Kidney (tissue), 13 donors: ENCODE measurements at regions not wholly inside any gene's neighbourhood (a gene's known extent, or its start where the extent isn't known, plus 50 kb on each side); places are given as distances from the start of the nearest gene placed in this dataset.
"Not testable (repeated sequence)": the region's sequence is repeated elsewhere in the genome, so short reads cannot be mapped to it uniquely, and the experiment has no call there.

Experiments used
- DNase-seq, 5 donors: peaks; one replicate each; pipeline ENCODE4 v3.0.0-alpha.2; 2013 to 2020
- FAIRE-seq: peaks from 2 replicates; lab custom pipeline; 2012; peaks lifted over from hg19 to GRCh38; lab: Jason Lieb, UNC
- H3K27ac ChIP-seq, 2 donors: one replicate each; pipeline ENCODE4 v1.7.0; 2013; ENCODE audit warnings: low read depth in 2 of 2, low read length in 2 of 2, inconsistent platforms in 1 of 2
- H3K27me3 ChIP-seq: one replicate; pipeline ENCODE4 v1.7.1; 2013; ENCODE audit warnings: low read length, inconsistent platforms; ENCODE audit not compliant: control insufficient read depth, insufficient read depth
- H3K36me3 ChIP-seq, 3 donors: one replicate each; pipeline versions ENCODE4 v1.7.0 to v1.7.1; 2013; ENCODE audit warnings: low read length in 3 of 3, control low read depth in 1 of 3, inconsistent platforms in 1 of 3; ENCODE audit not compliant: insufficient read depth in 3 of 3, control insufficient read depth in 2 of 3
- H3K4me1 ChIP-seq, 3 donors: one replicate each; pipeline versions ENCODE4 v1.7.0 to v1.7.1; 2013; ENCODE audit warnings: low read length in 3 of 3, inconsistent platforms in 1 of 3, low read depth in 1 of 3; ENCODE audit not compliant: control insufficient read depth in 2 of 3, insufficient read depth in 2 of 3
- H3K4me3 ChIP-seq, 3 donors: one replicate each; pipeline versions ENCODE4 v1.7.0 to v1.8.1; 2013; ENCODE audit warnings: low read length in 3 of 3, control low read depth in 1 of 3, inconsistent platforms in 1 of 3
- H3K9ac ChIP-seq, 3 donors: one replicate each; pipeline versions ENCODE4 v1.7.0 to v1.7.1; 2013; ENCODE audit warnings: low read length in 3 of 3, control low read depth in 1 of 3, inconsistent platforms in 1 of 3
- H3K9me3 ChIP-seq, 3 donors: one replicate each; pipeline versions ENCODE4 v1.7.0 to v1.7.1; 2013; ENCODE audit warnings: low read length in 3 of 3, control low read depth in 1 of 3, inconsistent platforms in 1 of 3; ENCODE audit not compliant: control insufficient read depth in 2 of 3, insufficient read depth in 1 of 3
- CTCF ChIP-seq: IDR thresholded peaks from 3 replicates; pipeline ENCODE4 v1.5.1; 2012; ENCODE audit warnings: mild to moderate bottlenecking, moderate library complexity, borderline replicate concordance; ENCODE audit not compliant: insufficient read depth; ENCODE audit errors: extremely low read depth
- intact Hi-C: fragments of 100-400 bp; cut with DNase I; formaldehyde crosslinking; loops from one replicate; pipeline ENCODE4 v1.11.1; 2022
- donor health status: control.
- donor health status: control.
- donor health status: control.
- donor health status: control.
- donor health status: control.
- donor health status: DM: yes; HTN: yes; CAD: no.
- donor health status: Normal renal cell carcinoma (clear cell type).

- Histone ChIP-seq H3K27me3 (no peaks in the 10 kb centered on the region), H3K36me3 (no peaks in the 10 kb centered on the region), H3K4me1 (no peaks in the 10 kb centered on the region), H3K4me3 (no peak overlapping the region), H3K9me3 (no peaks in the 10 kb centered on the region), H3K27ac (no peak overlapping the region), H3K9ac (no peak overlapping the region)
- no peak for FAIRE-seq
- no peak for DNase-seq
- intact Hi-C loops: no loop called here
- TF ChIP-seq CTCF: no peak
These were observed 70.0 kb upstream of the MAP4K4 start for GRCh38 chr2:101627285-101628029.

- H3K9ac ChIP-seq, H3K27me3 ChIP-seq, DNase-seq, H3K9me3 ChIP-seq, H3K4me1 ChIP-seq, H3K36me3 ChIP-seq, FAIRE-seq, H3K27ac ChIP-seq, intact Hi-C loops, H3K4me3 ChIP-seq: not testable (repeated sequence)
These were observed 71.7 kb upstream of the MAP4K4 start for GRCh38 chr2:101625814-101626213.

- no peak for DNase-seq
- Histone ChIP-seq H3K36me3 (no peaks in the 10 kb centered on the region), H3K9me3 (no peaks in the 10 kb centered on the region), H3K27me3 (no peaks in the 10 kb centered on the region), H3K4me3 (no peak overlapping the region), H3K9ac (no peak overlapping the region), H3K4me1 (no peaks in the 10 kb centered on the region), H3K27ac (no peak overlapping the region)
- TF ChIP-seq CTCF: no peak
- FAIRE-seq: no peak
- intact Hi-C loops: no loop called here
These were observed 72.1 kb upstream of the MAP4K4 start for GRCh38 chr2:101625387-101625786.

GRCh38 chr2:101624706-101625332, 72.7 kb upstream of the MAP4K4 start:
- Histone ChIP-seq H3K9me3 (no peaks in the 10 kb centered on the region), H3K27ac (no peak overlapping the region), H3K27me3 (no peaks in the 10 kb centered on the region), H3K36me3 (no peaks in the 10 kb centered on the region), H3K9ac (no peak overlapping the region), H3K4me1 (no peaks in the 10 kb centered on the region), H3K4me3 (no peak overlapping the region)
- intact Hi-C loops: no loop called here
- no peak for TF ChIP-seq CTCF
- no peak for FAIRE-seq
- no peak for DNase-seq
